Sigmoid colon (tissue), 6 donors: ENCODE measurements at regions not wholly inside any gene's neighbourhood (a gene's known extent, or its start where the extent isn't known, plus 50 kb on each side); places are given as distances from the start of the nearest gene placed in this dataset.

Experiments used
- DNase-seq: peaks from one replicate; pipeline ENCODE4 v3.0.0-alpha.2; 2019
- H3K27ac ChIP-seq, 4 donors: fragments of 200-600 bp; sonication (generic); one replicate each; pipeline ENCODE4 v1.5.1; 2016 to 2019; ENCODE audit warnings: mild to moderate bottlenecking in 1 of 4
- H3K27me3 ChIP-seq, 3 donors: fragments of 200-600 bp; sonication (generic); one replicate each; pipeline ENCODE4 v1.5.1; 2019; ENCODE audit warnings: mild to moderate bottlenecking in 1 of 3
- H3K36me3 ChIP-seq, 4 donors: fragments of 200-600 bp; sonication (generic); one replicate each; pipeline ENCODE4 v1.5.1; 2016 to 2019
- H3K4me1 ChIP-seq, 4 donors: fragments of 200-600 bp; sonication (generic); one replicate each; pipeline ENCODE4 v1.5.1; 2017 to 2019
- H3K4me3 ChIP-seq, 4 donors: fragments of 200-600 bp; sonication (generic); one replicate each; pipeline ENCODE4 v1.5.1; 2017 to 2019; ENCODE audit warnings: mild to moderate bottlenecking in 2 of 4, moderate library complexity in 1 of 4
- H3K9me3 ChIP-seq, 4 donors: fragments of 200-600 bp in 3 of 4; sonication (generic) in 3 of 4; one replicate each; pipeline versions ENCODE4 v1.5.1 to v1.6.1; 2013 to 2019
- EP300 ChIP-seq, 4 donors: sonication (generic); formaldehyde crosslinking; IDR thresholded peaks; one replicate each; pipeline ENCODE4 v1.6.1; 2017; ENCODE audit warnings: antibody characterized with exemption in 4 of 4
- POLR2A ChIP-seq, 2 donors: fragments of 450-650 bp; IDR thresholded peaks; one replicate each; pipeline ENCODE4 v1.6.1; 2016; ENCODE audit warnings: antibody characterized with exemption in 2 of 2, mild to moderate bottlenecking in 2 of 2, moderate library complexity in 2 of 2
- POLR2AphosphoS5 ChIP-seq, 4 donors: sonication (generic); formaldehyde crosslinking; IDR thresholded peaks; one replicate each; pipeline ENCODE4 v1.6.1; 2017; ENCODE audit warnings: antibody characterized with exemption in 4 of 4
- WGBS, 2 donors: extraction: QIAGEN DNeasy Blood & Tissue Kit; methylation state at CpG; one replicate each; pipeline ENCODE4 v1.1.7; 2013; 5-methylcytosine and 5-hydroxymethylcytosine counted together
- intact Hi-C: fragments of 100-400 bp; cut with DNase I; formaldehyde crosslinking; loops from one replicate; pipeline ENCODE4 v1.15.1; 2023
- TF ChIP-seq, protein P1 (sequence below), 4 experiments: fragments of 450-650 bp in 3 of 4; fragments of 200-600 bp in 1 of 4; IDR thresholded peaks; one replicate each; pipeline ENCODE4 v1.5.1; 2016 to 2019; ENCODE audit warnings: antibody characterized with exemption in 4 of 4, mild to moderate bottlenecking in 3 of 4, moderate library complexity in 2 of 4
- donor health status: healthy with polysubstance abuse.
- donor health status: healthy.

DNA sequence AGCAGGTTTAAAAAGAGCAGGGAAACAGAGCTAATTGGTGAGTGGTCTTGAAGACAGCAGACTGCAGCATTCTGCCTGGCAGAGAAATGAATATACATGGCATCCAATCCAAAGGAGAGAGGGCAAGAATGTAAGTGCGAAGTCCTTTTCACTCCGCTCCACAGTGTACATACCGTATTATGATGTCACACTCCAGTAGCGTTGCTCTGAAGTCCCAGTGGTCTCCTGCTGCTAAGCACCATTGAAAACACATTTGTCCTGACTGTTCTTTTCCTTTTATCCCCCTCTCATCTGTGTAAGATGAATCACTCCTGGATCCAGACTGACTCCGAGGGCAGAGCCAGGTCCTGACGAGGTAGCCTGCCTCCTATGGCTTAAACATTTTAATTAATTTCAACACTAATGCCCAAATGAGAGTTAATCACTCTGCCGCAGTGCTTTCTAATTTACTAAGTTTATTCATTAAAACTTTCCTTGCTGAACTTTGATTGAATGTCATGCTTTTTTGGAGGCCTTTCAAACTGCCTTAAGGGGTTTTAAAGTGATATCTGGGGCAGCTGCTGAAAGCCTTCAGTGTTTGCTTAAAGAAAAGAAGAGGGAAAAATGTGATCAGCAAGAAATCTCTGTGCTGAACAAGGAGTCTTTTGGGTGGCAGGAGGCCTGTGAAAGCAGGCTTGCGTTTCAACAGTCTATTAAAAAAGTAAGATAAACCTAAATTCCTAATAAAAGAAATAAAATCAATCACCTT is 227.2 kb downstream of the ATG4C start:
- TF ChIP-seq POLR2AphosphoS5 (IDR thresholded peaks at IDR 0.05) (no peak), EP300 (IDR thresholded peaks at IDR 0.05) (no peak), POLR2A (IDR thresholded peaks at IDR 0.05) (no peak)
- TF ChIP-seq, protein P1, sequence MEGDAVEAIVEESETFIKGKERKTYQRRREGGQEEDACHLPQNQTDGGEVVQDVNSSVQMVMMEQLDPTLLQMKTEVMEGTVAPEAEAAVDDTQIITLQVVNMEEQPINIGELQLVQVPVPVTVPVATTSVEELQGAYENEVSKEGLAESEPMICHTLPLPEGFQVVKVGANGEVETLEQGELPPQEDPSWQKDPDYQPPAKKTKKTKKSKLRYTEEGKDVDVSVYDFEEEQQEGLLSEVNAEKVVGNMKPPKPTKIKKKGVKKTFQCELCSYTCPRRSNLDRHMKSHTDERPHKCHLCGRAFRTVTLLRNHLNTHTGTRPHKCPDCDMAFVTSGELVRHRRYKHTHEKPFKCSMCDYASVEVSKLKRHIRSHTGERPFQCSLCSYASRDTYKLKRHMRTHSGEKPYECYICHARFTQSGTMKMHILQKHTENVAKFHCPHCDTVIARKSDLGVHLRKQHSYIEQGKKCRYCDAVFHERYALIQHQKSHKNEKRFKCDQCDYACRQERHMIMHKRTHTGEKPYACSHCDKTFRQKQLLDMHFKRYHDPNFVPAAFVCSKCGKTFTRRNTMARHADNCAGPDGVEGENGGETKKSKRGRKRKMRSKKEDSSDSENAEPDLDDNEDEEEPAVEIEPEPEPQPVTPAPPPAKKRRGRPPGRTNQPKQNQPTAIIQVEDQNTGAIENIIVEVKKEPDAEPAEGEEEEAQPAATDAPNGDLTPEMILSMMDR (IDR thresholded peaks at IDR 0.05) = no peak
- no peaks in the 10 kb centered on the region for H3K27me3 ChIP-seq
- no peak overlapping the region for H3K4me3 ChIP-seq
- no peak for DNase-seq
- WGBS, 2 donors = 77 to 81% methylated on average over 8 of the region's 8 CpGs
- intact Hi-C loops = no loop called here
- no peak overlapping the region for H3K27ac ChIP-seq
- H3K36me3 ChIP-seq = no peaks in the 10 kb centered on the region
- no peaks in the 10 kb centered on the region for H3K4me1 ChIP-seq
- H3K9me3 ChIP-seq = no peaks in the 10 kb centered on the region

DNA sequence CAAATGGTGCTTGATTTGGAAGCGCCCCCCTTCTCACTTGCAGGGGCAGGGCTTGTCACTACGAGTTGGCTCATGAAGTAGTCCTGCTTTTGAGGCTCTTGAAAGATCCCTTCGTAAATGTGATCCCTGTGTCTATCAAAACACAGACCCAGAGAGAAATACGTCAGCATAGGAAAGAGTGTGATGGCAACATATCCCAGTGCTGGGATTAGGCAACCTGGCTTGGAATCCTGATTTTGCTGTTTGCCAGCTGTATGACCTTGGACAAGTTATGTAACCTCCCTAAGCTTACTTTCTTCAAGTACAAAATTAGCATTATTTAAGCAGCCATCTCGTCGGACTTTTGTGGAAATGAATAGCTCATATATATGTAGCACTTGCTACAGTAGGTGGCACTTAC is 228.4 kb downstream of the ATG4C start:
- intact Hi-C loops = no loop called here
- Histone ChIP-seq H3K27me3 (no peaks in the 10 kb centered on the region), H3K4me1 (no peaks in the 10 kb centered on the region), H3K4me3 (no peak overlapping the region), H3K27ac (no peak overlapping the region), H3K36me3 (no peaks in the 10 kb centered on the region), H3K9me3 (no peaks in the 10 kb centered on the region)
- DNase-seq = no peak
- no peak for TF ChIP-seq POLR2AphosphoS5 (IDR thresholded peaks at IDR 0.05)
- no peak for TF ChIP-seq POLR2A (IDR thresholded peaks at IDR 0.05)
- TF ChIP-seq, protein P1 (IDR thresholded peaks at IDR 0.05) = no peak
- TF ChIP-seq EP300 (IDR thresholded peaks at IDR 0.05) = no peak
- 68 to 75% methylated on average over 6 of the region's 6 CpGs for WGBS, 2 donors

DNA sequence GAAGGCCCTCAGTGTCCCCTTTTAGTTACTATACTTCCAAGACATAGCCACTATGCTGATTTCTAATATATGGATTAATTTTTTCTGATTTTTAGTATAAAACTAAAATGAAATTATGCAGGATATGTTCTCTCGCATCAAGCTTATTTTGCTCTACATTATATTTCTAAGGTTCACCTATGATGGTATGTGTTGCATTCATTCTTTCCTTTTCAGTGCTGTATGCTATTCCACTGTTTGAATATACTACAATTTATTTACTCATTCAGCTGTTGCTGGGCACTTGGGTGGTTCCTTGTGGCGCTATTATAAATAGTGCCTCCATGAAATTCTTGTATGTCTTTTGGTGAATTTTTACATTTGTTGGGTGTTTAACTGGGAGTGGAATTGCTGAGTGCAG is 230.3 kb downstream of the ATG4C start:
- Histone ChIP-seq H3K4me3 (no peak overlapping the region), H3K27ac (no peak overlapping the region), H3K4me1 (no peaks in the 10 kb centered on the region), H3K36me3 (no peaks in the 10 kb centered on the region), H3K27me3 (no peaks in the 10 kb centered on the region), H3K9me3 (no peaks in the 10 kb centered on the region)
- no peak for DNase-seq
- no peak for TF ChIP-seq POLR2AphosphoS5 (IDR thresholded peaks at IDR 0.05)
- TF ChIP-seq, protein P1 (IDR thresholded peaks at IDR 0.05) = no peak
- no peak for TF ChIP-seq POLR2A (IDR thresholded peaks at IDR 0.05)
- TF ChIP-seq EP300 (IDR thresholded peaks at IDR 0.05) = no peak
- intact Hi-C loops = no loop called here
- 96% methylated on average over 2 of the region's 2 CpGs for WGBS, 2 donors

DNA sequence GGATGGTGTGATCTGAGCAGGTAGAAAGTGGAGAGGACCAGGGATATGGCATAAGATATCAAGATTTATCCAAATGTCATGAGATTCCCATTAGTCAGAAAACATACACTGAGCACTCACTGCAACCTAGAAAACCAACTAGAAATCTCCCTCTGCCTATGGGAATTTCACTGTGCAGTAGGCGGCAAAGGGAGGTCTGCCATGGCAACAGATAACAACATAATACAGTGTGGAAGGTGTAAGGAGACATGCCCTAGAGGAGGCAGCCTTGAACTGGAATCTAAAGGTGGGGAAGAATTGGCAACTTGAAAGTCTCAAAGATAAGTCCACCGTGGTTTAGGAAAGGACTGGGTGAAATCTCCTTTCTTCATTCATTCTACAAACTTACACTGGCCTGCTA is 238.4 kb downstream of the ATG4C start:
- H3K9me3 ChIP-seq = no peaks in the 10 kb centered on the region
- 32 to 38% methylated on average over 2 of the region's 2 CpGs for WGBS, 2 donors

More for the DNA sequence above, 238.4 kb downstream of the ATG4C start:
- TF ChIP-seq POLR2A (IDR thresholded peaks at IDR 0.05) = no peak
- TF ChIP-seq, protein P1 (IDR thresholded peaks at IDR 0.05) = no peak
- TF ChIP-seq EP300 (IDR thresholded peaks at IDR 0.05) = no peak
- TF ChIP-seq POLR2AphosphoS5 (IDR thresholded peaks at IDR 0.05) = no peak
- H3K4me1 ChIP-seq = no peaks in the 10 kb centered on the region
- no peaks in the 10 kb centered on the region for H3K27me3 ChIP-seq
- no peaks in the 10 kb centered on the region for H3K36me3 ChIP-seq
- no peak for DNase-seq
- H3K4me3 ChIP-seq = no peak overlapping the region
- intact Hi-C loops = no loop called here
- no peak overlapping the region for H3K27ac ChIP-seq
